ENCODE measurements at regions not wholly inside any gene's neighbourhood (a gene's known extent, or its start where the extent isn't known, plus 50 kb on each side); places are given as distances from the start of the nearest gene placed in this dataset.

DNA sequence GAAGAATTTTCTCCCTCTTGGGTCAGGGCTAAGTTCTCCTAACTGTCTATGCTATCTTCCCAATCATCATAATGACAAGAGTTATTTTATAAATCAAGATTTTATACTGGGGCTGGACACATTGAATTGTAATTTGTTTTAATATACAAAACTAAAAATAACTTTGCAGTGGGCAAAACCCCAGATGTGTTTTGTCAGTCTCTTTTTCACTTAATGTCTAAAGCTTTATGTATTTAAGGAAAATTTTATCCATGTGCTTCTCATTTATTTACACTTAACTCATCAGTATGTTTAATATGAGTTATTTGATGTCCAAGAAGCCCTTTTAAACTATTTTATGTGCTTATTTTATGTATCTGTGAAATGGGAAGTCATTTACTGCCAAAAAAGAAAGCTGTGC lies 362.8 kb upstream of the ADAMTSL1 start:
- H2AFZ ChIP-seq (ENCODE audit: low read length, unreplicated experiment) = no peak overlapping the region
- no peak overlapping the region for H3K27ac ChIP-seq (ENCODE audit: low read depth, low read length)
- no peak overlapping the region for H3K4me3 ChIP-seq (ENCODE audit: low read depth, low read length)
- H3K36me3 ChIP-seq (ENCODE audit: insufficient read depth, low read length) = no peaks in the 10 kb centered on the region
- no peaks in the 10 kb centered on the region for H3K4me1 ChIP-seq (ENCODE audit: control insufficient read depth, insufficient read depth, low read length, unreplicated experiment)
- H3K79me2 ChIP-seq (ENCODE audit: control insufficient read depth, insufficient read depth, low read length, unreplicated experiment) = no peaks in the 10 kb centered on the region
- peaks cover 27% of the 10 kb centered on the region for H3K27me3 ChIP-seq (ENCODE audit: insufficient read depth, low read length)

DNA sequence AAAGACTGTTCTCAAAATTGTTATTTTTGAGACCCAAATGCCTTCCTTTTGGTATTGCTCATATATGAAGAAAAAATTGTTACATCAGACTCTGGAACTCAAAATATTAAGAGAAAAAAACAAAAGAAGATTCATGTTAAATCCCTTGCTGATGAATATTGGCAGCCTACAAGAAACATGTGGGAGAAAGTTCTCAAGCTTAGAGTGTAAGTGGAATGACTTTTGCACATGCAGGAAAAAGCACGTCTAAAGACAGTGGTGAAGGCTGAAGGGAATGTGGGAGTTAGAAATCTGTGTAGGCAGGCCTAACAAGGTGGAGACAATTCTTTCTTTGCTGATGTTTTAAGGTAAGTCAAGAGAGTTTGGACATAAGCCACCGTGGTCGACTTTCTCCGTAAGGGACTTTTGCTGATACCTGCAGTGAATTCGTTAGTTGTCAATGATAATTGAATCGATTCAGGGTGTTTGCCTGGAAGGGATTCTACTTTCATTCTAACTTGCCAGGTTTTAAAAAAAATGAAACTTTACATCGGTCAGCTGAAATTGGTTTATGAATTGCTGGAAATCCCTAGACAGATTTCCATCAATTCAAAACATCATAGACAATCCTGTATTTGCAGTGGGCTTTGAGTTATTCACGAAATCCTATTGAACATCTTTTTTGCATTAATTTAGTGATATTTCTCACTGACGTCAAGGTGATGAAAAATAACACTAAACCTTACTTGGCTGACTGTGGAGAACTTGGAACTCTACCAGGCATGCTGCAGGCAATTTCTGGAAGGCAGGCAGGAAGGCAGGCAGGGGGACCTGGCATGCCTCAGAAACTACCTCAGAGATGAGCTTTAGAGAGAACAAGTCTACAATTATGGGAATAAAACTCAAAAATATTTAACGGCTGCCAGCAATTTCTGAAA lies 359.1 kb upstream of the ADAMTSL1 start:
- H3K36me3 ChIP-seq (ENCODE audit: insufficient read depth, low read length) = no peaks in the 10 kb centered on the region
- H3K4me3 ChIP-seq (ENCODE audit: low read depth, low read length) = no peak overlapping the region
- no peak overlapping the region for H2AFZ ChIP-seq (ENCODE audit: low read length, unreplicated experiment)
- H3K79me2 ChIP-seq (ENCODE audit: control insufficient read depth, insufficient read depth, low read length, unreplicated experiment) = no peaks in the 10 kb centered on the region
- H3K27ac ChIP-seq (ENCODE audit: low read depth, low read length) = no peak overlapping the region
- no peaks in the 10 kb centered on the region for H3K4me1 ChIP-seq (ENCODE audit: control insufficient read depth, insufficient read depth, low read length, unreplicated experiment)
- peaks cover 26% of the 10 kb centered on the region for H3K27me3 ChIP-seq (ENCODE audit: insufficient read depth, low read length)

DNA sequence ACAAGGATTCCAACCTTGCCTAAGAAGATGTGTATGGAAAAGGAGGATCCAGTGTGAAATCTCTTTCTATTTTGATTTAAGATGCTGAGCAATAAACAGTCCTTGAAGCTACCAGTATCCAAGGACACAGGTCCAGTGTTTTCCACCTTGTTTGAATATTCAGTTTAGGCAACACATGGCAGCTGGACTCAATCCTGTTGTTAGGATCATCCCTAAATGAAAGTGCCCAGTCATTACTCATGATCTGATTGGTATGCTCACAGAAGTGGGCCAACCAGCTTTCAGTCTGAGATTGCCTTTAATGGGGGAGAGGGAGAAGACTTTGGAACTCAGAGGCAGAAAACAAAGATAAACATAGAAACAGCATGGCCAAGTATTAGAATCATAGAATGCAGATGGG lies 355.7 kb upstream of the ADAMTSL1 start:
- Histone ChIP-seq H3K79me2 (ENCODE audit: control insufficient read depth, insufficient read depth, low read length, unreplicated experiment) (no peaks in the 10 kb centered on the region), H3K27me3 (ENCODE audit: insufficient read depth, low read length) (peaks cover 9% of the 10 kb centered on the region; the same call in 1 of the 2 replicates), H3K36me3 (ENCODE audit: insufficient read depth, low read length) (no peaks in the 10 kb centered on the region), H2AFZ (ENCODE audit: low read length, unreplicated experiment) (no peak overlapping the region), H3K27ac (ENCODE audit: low read depth, low read length) (no peak overlapping the region), H3K4me3 (ENCODE audit: low read depth, low read length) (no peak overlapping the region), H3K4me1 (ENCODE audit: control insufficient read depth, insufficient read depth, low read length, unreplicated experiment) (no peaks in the 10 kb centered on the region)

DNA sequence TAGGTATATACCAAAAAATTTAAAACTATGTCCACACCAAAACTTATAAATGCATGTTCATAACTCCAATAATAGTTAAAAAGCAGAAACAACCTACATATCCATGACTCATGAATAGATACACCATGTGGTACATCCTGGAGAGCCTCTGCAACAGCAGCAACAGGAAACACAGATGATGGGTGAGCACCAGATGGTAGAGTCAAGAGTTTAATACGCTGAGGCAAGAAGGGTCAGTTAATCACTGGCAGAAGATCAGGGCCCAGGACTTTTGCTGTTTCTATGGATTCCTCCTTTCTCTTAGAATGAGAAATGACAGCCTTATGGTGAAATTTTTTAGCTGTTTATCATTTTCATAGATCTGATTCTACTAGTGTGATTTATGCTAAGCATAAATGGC lies 351.8 kb upstream of the ADAMTSL1 start:
- H3K27me3 ChIP-seq (ENCODE audit: insufficient read depth, low read length) = no peaks in the 10 kb centered on the region
- H3K4me3 ChIP-seq (ENCODE audit: low read depth, low read length) = no peak overlapping the region

DNA sequence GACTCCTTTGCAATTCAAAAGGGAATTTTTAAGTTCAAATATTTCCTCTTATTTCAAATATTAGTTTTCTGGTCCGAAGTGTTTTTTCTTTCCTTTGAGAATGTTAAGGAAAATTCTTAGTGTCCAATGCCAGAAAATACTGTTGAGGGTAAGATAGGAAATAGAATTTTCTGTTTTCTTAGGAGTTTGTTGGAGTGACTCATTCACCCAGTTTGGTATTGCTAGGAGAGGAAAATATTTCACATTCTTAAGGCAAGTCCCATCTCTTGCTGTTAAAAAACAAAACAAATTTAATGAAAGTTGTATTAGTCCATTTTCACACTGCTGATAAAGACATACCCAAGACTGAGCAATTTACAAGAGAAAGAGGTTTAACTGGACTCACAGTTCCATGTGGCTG lies 349.2 kb upstream of the ADAMTSL1 start:
- Histone ChIP-seq H2AFZ (ENCODE audit: low read length, unreplicated experiment) (no peak overlapping the region), H3K27me3 (ENCODE audit: insufficient read depth, low read length) (no peaks in the 10 kb centered on the region), H3K79me2 (ENCODE audit: control insufficient read depth, insufficient read depth, low read length, unreplicated experiment) (no peaks in the 10 kb centered on the region), H3K4me1 (ENCODE audit: control insufficient read depth, insufficient read depth, low read length, unreplicated experiment) (no peaks in the 10 kb centered on the region), H3K27ac (ENCODE audit: low read depth, low read length) (no peak overlapping the region), H3K36me3 (ENCODE audit: insufficient read depth, low read length) (no peaks in the 10 kb centered on the region), H3K4me3 (ENCODE audit: low read depth, low read length) (no peak overlapping the region)

More for the DNA sequence above, 351.8 kb upstream of the ADAMTSL1 start:
- H3K27ac ChIP-seq (ENCODE audit: low read depth, low read length) = no peak overlapping the region
- no peaks in the 10 kb centered on the region for H3K36me3 ChIP-seq (ENCODE audit: insufficient read depth, low read length)
- no peaks in the 10 kb centered on the region for H3K79me2 ChIP-seq (ENCODE audit: control insufficient read depth, insufficient read depth, low read length, unreplicated experiment)
- no peaks in the 10 kb centered on the region for H3K4me1 ChIP-seq (ENCODE audit: control insufficient read depth, insufficient read depth, low read length, unreplicated experiment)
- H2AFZ ChIP-seq (ENCODE audit: low read length, unreplicated experiment) = no peak overlapping the region

DNA sequence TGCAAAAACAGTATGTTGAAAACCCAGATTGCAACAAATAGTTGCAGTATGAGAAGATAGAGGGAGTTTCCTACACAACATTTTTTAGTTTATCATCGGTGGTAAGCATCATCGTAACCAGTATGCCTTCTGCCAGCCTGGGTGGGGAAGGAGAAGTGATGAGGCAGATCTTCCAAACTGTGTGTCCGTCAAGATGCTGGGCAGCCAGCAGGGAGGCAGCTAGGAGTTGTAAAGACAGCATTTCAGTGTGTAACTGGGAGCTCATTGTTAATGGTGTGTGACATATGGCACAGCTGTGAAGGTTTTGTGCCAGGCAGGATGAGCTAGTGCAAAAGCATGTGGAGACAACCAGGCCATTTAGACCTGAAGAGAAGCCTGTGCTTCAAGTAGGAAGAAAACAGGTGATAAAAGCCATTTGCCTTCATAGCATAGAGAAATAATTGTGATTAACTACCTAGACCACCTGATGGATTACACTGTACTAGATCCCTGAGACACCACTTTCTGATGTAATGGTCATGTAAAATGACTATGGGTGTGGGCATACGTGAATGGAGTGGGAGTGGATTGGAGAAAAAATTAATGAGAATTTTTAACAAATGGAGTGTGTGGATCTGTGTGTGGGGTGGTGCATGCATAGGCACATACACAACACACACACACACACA lies 347.0 kb upstream of the ADAMTSL1 start:
- Histone ChIP-seq H3K27ac (ENCODE audit: low read depth, low read length) (no peak overlapping the region), H3K4me3 (ENCODE audit: low read depth, low read length) (no peak overlapping the region), H2AFZ (ENCODE audit: low read length, unreplicated experiment) (no peak overlapping the region), H3K79me2 (ENCODE audit: control insufficient read depth, insufficient read depth, low read length, unreplicated experiment) (no peaks in the 10 kb centered on the region), H3K4me1 (ENCODE audit: control insufficient read depth, insufficient read depth, low read length, unreplicated experiment) (no peaks in the 10 kb centered on the region), H3K36me3 (ENCODE audit: insufficient read depth, low read length) (no peaks in the 10 kb centered on the region), H3K27me3 (ENCODE audit: insufficient read depth, low read length) (no peaks in the 10 kb centered on the region)

DNA sequence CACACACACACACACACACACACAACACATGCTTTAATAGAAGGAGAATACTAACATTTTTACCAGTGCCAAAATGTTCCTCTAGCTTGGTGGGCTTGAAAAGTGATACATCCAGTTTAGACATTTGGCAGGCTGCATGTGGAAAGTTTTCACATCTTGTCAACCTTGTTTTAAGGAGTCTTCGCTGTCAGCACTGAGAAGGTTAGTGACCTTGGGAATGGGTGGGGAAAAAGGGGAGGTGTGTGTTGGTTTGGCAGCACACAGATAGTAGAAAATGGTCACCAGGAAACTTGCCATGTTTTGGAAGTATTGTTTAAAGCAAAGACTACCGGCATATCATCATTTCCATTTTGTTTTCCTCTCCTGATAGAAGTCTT lies 346.5 kb upstream of the ADAMTSL1 start:
- Histone ChIP-seq H2AFZ (ENCODE audit: low read length, unreplicated experiment) (no peak overlapping the region), H3K27ac (ENCODE audit: low read depth, low read length) (no peak overlapping the region), H3K79me2 (ENCODE audit: control insufficient read depth, insufficient read depth, low read length, unreplicated experiment) (no peaks in the 10 kb centered on the region), H3K27me3 (ENCODE audit: insufficient read depth, low read length) (no peaks in the 10 kb centered on the region), H3K36me3 (ENCODE audit: insufficient read depth, low read length) (no peaks in the 10 kb centered on the region), H3K4me3 (ENCODE audit: low read depth, low read length) (no peak overlapping the region), H3K4me1 (ENCODE audit: control insufficient read depth, insufficient read depth, low read length, unreplicated experiment) (no peaks in the 10 kb centered on the region)

DNA sequence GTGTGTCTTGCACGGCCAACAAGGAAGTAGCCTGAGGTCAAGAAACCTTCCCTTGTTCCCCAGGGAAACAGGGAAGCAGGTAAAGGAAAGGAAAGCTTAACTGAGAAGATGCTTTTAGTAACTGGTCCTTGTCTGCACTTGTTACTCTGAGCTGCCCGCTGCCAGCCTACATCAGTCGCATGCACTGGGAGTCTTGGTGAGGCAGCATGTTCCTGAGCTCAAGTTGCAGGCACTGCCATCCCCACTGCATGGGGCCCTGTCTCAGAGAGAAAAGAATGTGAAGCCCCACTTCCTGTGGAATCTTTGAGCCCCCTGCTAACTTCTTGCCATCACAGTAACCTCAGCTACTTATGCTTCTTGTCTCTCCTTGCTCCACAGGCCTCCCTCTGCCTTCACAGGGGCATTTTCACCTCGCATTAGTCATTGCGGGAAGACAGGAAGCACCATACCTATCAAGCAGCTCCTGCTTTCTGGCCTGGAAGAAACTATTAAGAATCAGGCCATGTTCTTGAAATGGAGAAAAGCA lies 344.1 kb upstream of the ADAMTSL1 start:
- no peak overlapping the region for H2AFZ ChIP-seq (ENCODE audit: low read length, unreplicated experiment)
- H3K27me3 ChIP-seq (ENCODE audit: insufficient read depth, low read length) = no peaks in the 10 kb centered on the region
- no peaks in the 10 kb centered on the region for H3K4me1 ChIP-seq (ENCODE audit: control insufficient read depth, insufficient read depth, low read length, unreplicated experiment)
- H3K27ac ChIP-seq (ENCODE audit: low read depth, low read length) = no peak overlapping the region
- H3K79me2 ChIP-seq (ENCODE audit: control insufficient read depth, insufficient read depth, low read length, unreplicated experiment) = no peaks in the 10 kb centered on the region
- H3K4me3 ChIP-seq (ENCODE audit: low read depth, low read length) = no peak overlapping the region
- no peaks in the 10 kb centered on the region for H3K36me3 ChIP-seq (ENCODE audit: insufficient read depth, low read length)

DNA sequence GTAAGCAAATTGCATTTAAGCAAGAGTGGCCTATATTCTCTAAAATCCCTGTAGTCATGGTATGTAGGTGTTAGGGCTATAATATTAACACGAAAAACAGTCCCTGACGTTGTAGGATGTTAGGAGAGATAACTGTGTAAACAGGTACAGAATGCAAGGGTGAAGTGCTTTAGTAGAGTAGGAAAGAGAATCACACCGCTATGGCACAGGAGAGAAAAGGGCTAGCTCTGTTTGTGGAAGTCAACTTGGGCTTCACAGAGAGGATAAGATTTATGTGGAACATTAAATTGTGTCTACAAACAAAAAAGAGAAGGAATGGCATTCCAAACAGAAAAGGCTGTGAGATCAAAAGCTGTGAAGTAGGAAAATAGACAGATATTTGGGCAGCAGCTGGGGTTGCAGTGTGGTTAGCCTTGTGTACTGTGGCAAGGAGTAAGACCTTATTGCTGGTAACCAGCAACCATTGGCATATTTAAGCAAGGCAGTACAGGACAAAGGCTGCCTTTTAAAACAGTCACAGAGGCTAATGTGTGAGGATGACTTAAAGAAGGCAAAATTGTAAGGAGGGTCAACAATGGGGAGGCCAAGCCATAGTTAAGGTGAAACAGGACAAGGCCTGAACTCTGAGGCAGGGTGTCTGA lies 337.5 kb upstream of the ADAMTSL1 start:
- Histone ChIP-seq H3K4me1 (ENCODE audit: control insufficient read depth, insufficient read depth, low read length, unreplicated experiment) (no peaks in the 10 kb centered on the region), H3K4me3 (ENCODE audit: low read depth, low read length) (no peak overlapping the region), H2AFZ (ENCODE audit: low read length, unreplicated experiment) (no peak overlapping the region), H3K36me3 (ENCODE audit: insufficient read depth, low read length) (no peaks in the 10 kb centered on the region), H3K27me3 (ENCODE audit: insufficient read depth, low read length) (peaks cover 34% of the 10 kb centered on the region), H3K27ac (ENCODE audit: low read depth, low read length) (no peak overlapping the region), H3K79me2 (ENCODE audit: control insufficient read depth, insufficient read depth, low read length, unreplicated experiment) (no peaks in the 10 kb centered on the region)

DNA sequence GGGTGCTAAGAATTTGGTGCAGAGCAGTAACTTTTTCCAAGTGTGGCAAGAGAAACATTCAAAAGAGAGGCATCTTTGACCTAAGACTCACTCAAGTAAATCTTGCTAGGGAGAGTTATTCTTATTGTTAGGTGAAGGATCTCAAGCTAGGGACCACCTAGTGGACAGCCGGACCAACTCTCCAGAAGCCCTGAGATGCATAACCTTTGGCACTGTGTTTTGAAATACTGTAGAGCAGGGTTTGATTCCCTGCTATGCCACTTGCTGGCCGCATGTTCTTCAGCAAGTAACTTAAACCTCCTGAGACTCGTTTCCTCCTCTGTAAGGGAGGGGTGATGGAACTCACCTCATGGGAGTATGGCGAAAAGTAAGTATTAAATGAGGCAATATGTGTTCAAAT lies 336.1 kb upstream of the ADAMTSL1 start:
- Histone ChIP-seq H3K27me3 (ENCODE audit: insufficient read depth, low read length) (peaks cover 42% of the 10 kb centered on the region), H3K4me3 (ENCODE audit: low read depth, low read length) (no peak overlapping the region), H3K4me1 (ENCODE audit: control insufficient read depth, insufficient read depth, low read length, unreplicated experiment) (no peaks in the 10 kb centered on the region), H3K79me2 (ENCODE audit: control insufficient read depth, insufficient read depth, low read length, unreplicated experiment) (no peaks in the 10 kb centered on the region), H2AFZ (ENCODE audit: low read length, unreplicated experiment) (no peak overlapping the region), H3K36me3 (ENCODE audit: insufficient read depth, low read length) (no peaks in the 10 kb centered on the region), H3K27ac (ENCODE audit: low read depth, low read length) (no peak overlapping the region)

All from ACC112 (cell line).